ENCODE measurements at regions not wholly inside any gene's neighbourhood (a gene's known extent, or its start where the extent isn't known, plus 50 kb on each side); places are given as distances from the start of the nearest gene placed in this dataset.

DNA sequence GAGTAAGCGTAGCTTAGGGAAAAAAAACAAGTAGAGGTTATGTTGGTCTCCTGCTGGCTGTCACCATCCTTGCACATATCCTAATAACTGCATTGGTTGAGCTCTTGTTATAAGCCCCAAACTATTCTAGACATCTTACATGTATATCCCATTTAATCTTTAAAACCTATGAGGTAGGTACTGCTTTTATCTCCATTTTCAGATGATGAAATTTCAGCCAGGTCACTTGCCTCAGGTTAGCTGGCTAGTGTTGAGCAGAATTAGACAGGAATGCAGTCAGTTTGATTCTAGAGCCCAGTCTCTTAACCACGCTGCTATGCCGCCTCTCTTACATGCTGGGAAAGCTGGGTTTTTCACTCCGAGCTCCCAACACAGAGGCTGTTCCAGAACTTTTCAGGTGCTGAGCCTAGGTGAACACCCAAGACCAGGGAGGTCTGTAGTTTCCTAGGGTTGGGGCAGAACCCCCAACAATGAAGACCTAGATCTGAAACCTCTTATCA is 269.9 kb upstream of the RGS6 start:
- FAIRE-seq (no peak), DNase-seq (ENCODE audit: extremely low spot score, insufficient read length, low read depth) (no peak)

DNA sequence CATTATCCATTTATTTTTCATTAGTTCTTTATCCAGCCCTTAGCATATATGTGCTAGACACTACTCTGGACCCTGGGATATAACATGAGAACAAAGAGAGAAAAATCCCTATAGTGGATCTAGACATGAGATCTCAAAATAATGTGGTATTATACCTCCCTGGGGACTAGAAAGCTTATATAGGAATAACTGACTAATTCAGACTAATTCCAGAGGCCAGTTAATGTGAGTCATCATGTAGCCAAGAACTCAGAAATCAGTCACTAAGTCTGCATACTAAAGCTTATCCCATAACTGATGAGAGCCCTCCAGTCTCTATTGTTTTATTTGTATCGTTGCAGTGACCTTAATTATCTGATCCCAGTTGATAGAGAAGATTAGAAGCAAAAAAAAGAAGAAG is 267.1 kb upstream of the RGS6 start:
- DNase-seq (ENCODE audit: extremely low spot score, insufficient read length, low read depth), result no peak
- peak; percentile 41 for FAIRE-seq

DNA sequence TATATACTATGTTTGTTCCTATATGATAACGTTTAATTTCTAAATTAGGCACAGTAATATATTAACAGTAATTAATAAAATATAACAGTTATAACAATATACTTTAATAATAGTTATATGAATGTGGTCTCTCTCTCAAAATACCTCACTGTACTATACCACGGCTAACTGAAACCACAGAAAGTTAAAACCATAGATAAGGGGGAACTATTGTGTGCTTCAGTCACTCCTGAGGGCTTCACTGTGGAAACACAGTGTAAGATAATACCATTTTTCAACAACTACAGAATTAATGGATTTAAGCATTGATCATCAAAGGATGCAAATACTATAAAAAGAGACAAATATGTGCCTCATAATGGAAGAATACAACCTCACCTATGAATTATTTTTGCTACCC is 266.4 kb upstream of the RGS6 start:
- FAIRE-seq, result no peak
- DNase-seq (ENCODE audit: extremely low spot score, insufficient read length, low read depth), result no peak

DNA sequence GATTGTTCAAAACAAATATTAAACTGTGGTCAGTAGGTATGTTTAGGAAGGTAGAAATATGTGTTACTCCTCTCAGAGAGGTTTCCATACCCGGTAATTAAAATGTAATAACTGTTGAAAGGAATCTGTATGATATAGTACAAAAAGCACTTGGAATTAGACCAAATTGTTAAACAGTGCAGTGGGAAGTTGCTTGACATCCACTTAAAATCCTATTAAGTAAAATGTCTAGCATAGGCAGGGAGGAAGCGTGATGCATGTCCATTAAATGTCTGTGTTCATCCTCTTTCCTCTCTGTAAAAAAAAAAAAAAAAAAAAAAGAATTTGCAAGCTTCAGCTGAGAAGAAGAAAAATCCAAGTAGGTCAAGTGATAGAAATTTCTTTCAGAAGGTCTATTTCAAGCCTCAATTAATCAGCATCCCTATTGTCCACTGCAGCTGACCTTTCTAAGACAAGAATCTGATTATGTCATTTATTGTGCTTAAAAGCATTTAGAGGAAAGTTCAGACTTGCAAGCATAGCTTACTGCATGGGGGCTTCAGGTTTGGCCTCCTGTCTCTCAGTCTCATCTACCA is 265.6 kb upstream of the RGS6 start:
- FAIRE-seq, result no peak
- no peak for DNase-seq (ENCODE audit: extremely low spot score, insufficient read length, low read depth)

DNA sequence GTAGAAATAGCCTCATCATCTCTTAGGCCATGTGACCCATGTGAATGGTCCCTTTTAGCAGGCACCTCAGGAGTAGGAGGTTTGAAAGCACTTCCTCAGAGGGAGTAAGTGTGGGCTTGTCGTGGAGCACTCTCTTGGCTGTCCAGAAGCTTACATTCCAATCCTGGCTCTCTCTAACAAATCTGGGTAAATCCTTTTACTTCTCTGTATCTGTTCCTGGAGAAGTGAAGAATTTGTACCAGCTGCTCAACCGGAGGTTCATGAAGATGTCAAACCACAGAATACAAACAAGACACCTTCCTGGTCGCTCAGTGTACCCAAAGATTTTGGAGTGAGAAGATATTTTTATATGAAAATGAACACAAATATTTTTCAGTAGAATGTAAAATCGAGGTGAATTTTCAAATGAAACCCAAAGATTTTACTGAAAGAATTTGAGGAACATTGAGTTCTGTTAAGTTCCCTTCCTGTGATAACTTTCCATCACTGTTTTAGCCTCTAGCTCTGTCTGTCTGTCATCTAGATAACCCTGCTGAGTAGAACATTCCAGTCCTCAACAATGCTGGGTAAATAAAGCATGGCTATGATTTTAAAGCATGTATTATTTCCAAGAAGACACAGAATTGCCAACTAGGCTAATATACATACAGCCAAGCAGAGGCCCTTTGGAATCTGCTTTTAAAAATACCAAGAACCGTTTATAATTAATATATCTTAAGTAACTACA is 263.9 kb upstream of the RGS6 start:
- no peak for FAIRE-seq
- no peak for DNase-seq (ENCODE audit: extremely low spot score, insufficient read length, low read depth)

DNA sequence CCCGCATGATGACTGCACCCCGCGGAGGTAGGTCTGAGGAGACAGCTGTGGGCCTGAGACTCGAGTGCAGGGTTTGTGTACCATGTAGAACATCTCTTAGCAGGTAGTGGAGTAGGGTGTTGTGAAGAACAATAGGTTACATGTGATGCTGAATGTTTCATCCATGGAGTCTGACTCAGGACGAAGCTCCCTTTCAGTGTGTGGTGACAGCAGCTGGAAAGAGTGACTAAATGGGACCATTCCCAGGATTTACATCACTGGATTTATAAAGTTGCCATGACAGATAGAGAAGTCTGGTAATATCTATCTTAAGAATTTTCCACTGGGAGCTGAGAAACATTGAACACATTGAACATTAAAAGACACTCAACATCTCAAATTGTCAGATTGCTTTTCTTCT is 259.6 kb upstream of the RGS6 start:
- FAIRE-seq, result no peak
- no peak for DNase-seq (ENCODE audit: extremely low spot score, insufficient read length, low read depth)

DNA sequence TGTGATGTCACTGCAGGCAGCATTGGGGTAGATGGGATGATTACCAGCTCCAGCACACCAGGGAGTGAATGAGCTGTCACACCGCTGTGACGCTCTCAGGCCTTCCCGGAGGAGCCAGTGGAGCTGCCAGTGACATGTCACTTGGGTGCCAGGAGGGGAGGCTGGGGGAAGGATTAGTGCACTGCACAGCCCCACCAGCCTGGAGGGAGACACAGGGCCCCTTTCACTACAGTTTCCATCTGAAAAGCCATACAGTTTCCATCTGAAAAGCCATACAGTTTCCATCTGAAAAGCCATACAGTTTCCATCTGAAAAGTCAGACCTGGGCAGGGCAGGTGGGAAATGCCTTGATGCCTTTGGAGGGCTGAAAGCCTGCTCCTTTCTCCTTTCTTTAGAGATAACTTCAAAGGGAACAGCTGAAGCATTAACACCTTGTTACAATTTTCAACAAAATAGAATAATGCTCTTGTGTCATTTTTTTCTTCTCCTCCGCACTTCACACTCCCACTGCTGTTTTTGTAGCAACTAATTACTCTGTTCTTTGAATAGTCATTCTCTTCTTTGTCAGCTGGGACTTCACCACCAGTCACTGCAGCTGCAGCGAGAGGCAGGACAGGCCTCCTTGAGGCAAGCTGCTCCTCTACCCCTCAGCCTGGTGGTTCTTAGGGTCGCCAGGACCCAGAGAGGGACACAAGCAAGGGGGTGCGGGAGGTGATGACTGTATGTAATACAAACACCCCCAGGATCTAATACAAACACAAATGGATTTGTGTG is 256.9 kb upstream of the RGS6 start:
- DNase-seq (ENCODE audit: extremely low spot score, insufficient read length, low read depth), result no peak
- no peak for FAIRE-seq

DNA sequence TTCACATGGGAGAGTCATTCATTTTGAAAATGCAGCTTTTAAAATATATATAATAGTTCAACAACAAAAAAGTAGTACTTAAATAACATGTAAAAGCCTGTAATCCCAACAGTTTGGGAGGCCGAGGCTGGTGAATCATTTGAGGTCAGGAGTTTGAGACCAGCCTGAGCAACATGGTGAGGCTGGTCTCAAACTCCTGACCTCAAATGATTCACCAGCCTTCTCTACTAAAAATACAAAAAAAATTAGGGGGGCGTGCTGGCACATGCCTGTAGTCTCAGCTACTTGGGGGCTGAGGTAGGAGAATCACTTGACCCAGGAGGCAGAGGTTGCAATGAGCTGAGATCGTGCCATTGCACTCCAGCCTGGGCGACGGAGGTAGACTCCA is 256.3 kb upstream of the RGS6 start:
- FAIRE-seq, result no peak
- DNase-seq (ENCODE audit: extremely low spot score, insufficient read length, low read depth), result no peak

DNA sequence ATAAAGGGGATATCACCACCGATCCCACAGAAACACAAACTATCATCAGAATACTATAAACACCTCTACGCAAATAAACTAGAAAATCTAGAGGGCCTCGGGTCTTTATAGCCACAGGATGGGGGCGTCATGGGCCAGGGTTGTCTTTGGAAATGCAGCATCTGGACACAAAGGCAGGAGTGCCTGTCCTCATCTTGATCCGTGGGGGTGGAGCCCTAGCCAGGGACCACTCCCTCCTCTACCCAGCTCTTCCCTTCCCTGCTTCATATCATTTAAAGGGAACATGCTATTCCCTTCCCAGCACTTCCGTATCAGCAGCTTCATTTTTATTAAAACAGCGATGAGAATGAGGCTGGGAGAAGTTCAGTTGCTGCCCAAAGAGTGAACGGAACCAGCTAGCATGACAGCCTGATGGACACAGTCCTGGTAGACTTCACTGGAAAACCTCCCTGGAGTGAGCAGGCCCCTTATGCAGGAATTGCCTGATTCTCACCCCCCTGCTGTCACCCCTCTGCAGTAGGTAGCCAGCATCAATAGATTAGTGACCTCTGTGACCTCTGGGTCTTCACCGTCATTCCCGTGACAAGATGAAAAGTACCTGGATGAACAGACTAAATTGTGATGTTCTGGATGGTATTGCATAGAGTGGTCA is 251.4 kb upstream of the RGS6 start:
- FAIRE-seq (no peak), DNase-seq (ENCODE audit: extremely low spot score, insufficient read length, low read depth) (no peak)

DNA sequence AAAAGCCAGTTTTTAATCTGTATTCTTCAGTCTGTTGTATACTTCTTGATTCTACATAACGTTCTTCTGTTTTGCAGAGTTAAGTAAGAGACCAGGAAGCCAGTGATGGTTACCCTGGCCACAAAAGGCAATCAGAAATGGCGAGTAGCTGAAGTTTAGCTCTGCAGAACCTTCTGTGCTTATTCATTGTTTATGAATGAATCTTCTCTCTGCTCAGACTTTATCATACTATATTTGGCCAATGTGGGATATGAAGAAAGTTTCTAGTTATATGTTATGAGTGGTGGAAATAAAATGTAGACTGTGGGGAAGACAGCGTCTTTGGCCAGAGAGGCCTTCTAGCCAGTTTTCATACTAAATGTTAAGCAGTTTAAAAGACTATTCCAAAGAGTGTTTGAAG is 249.9 kb upstream of the RGS6 start:
- FAIRE-seq (no peak), DNase-seq (ENCODE audit: extremely low spot score, insufficient read length, low read depth) (no peak)

DNA sequence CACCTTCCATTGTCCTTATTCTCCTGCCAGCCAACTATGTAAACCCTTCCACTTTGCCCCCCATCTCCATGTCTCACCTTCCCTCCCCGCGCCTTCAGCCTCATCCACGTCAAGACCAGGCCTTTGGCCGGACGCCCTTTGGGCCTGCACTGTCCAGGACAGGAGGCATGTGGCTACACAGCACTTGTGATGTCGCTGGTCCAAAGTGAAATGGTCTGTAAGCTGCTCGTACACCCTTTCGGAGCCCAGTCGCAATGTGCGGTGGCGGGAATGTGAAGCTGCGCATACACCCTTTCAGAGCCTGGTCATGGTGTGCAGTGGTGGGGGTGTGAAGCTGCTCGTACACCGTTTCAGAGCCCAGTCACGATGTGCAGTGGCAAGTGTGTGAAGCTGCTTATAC is 247.9 kb upstream of the RGS6 start:
- FAIRE-seq (no peak), DNase-seq (ENCODE audit: extremely low spot score, insufficient read length, low read depth) (no peak)

DNA sequence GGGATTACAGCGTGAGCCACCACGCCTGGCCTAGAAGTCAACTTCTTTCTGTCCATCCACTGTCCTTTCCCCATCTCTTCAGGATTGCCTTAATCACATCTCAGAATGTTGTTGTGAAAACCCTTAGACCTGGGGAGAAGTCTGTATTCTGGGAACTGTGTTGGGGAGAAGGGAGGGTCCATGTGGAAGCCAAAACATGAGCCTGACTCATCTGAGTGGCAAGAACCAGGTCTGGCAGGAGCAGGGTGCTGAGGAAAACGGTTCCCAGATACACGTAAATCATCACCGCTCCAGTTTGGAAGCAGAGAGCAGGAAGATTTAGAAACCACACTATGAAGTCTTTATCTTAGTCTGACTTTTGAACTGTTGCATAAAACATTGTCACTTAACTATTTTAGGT is 245.6 kb upstream of the RGS6 start:
- no peak for FAIRE-seq
- DNase-seq (ENCODE audit: extremely low spot score, insufficient read length, low read depth), result no peak

DNA sequence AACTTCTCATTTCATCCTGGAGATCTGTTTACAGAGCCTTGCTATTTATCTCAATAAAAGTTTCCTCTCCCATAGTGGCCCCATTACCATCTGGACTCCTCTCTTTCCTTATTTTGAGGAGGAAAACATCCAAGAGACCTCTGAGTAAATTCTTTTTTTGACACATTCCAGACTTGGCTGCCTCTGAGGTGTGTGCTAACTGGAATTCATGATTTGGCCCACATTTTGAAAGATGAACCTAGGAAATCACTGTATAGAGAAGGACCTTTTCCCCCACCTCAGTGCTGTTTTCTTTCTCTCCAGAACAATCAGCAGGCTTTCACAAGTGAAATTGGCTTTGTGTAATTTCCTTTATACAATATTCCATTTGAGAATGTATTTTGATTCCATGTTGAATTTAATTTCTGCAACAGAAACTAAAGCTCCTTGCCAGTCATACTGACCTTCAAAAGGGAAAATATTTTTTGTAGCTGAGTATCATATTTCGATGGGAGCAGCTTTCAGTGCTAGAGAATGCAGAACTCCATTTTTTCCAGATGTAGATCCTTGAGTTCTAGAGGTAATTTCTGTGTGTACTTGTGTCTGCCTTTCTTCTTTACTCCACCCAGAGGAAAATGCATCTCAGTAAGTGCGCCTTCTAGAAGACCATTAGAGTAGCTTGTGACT is 244.9 kb upstream of the RGS6 start:
- no peak for FAIRE-seq

DNA sequence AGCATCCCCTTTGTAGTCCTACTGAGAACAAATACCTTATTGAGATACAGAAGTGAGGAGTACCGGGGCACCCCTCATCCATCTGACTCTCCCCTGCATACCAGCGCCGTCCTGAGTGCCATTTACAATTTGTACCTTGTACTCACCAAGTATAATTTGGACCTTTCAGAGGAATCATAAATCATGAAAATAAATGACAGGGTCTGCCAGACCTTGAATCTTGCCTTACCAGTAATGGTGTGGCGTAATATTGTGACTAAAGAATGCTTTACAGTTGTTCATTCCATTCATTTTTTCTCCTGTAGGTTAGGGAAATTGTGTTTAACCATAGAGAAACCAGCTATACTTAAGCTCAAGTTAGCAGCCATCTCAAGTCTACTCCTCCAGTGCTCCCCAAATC is 243.7 kb upstream of the RGS6 start:
- DNase-seq (ENCODE audit: extremely low spot score, insufficient read length, low read depth) (no peak), FAIRE-seq (no peak)

More for the DNA sequence above, 244.9 kb upstream of the RGS6 start:
- no peak for DNase-seq (ENCODE audit: extremely low spot score, insufficient read length, low read depth)

DNA sequence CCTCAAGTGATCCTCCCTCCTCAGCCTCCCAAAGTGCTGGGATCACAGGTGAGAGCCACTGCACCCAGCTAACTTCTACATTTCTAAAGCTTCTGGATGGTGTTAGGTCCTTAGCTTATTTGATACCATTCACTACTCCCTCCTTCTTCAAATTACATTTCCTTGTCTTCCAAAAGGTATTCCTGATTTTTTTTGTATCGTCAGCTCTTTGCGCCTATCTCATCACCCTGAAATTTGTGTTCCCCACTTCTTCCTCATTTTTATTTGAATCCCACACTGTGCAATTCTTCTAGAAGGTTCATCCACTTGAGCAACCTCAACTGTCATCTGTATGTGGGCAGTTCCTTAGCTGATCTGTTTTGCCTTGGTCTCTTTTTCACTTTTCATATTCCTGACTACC is 241.8 kb upstream of the RGS6 start:
- no peak for DNase-seq (ENCODE audit: extremely low spot score, insufficient read length, low read depth)
- no peak for FAIRE-seq

DNA sequence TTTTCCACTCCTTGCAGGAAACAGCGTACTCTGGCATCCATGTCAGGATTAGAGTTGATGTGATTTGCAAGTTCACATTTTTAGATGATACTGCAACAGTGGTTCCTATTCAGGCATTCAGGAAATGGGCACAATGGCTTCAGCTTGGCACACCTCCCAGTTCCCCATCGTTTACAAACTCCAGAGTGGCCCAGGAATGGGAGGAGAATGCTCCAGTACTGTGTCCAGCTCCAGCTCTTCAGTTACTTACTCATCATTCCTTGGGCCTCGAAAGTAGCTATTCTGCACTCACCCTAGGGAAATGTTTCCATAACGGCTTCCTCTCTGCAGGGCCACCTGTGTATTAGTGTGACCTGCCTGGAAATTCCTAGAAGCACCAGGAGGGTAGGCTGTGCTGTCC is 239.7 kb upstream of the RGS6 start:
- FAIRE-seq, result no peak
- DNase-seq (ENCODE audit: extremely low spot score, insufficient read length, low read depth), result no peak

DNA sequence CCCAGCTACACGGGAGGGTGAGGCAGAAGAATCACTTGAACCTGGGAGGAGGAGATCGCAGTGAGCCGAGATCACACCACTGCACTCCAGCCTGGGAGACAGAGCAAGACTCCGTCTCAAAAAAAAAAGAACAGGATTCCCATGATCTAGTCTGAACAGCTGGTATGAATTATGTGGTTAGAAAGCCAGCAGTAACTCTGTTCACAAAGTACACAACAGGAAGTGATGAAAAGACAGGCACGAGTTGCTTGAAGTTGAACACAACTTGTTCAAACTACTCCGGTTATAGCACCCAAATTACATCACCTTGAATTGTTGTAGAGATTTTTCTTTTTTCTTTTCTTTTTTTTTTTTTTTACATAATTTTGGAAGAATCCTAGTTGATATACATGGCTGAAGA is 238.8 kb upstream of the RGS6 start:
- FAIRE-seq, result no peak
- no peak for DNase-seq (ENCODE audit: extremely low spot score, insufficient read length, low read depth)

DNA sequence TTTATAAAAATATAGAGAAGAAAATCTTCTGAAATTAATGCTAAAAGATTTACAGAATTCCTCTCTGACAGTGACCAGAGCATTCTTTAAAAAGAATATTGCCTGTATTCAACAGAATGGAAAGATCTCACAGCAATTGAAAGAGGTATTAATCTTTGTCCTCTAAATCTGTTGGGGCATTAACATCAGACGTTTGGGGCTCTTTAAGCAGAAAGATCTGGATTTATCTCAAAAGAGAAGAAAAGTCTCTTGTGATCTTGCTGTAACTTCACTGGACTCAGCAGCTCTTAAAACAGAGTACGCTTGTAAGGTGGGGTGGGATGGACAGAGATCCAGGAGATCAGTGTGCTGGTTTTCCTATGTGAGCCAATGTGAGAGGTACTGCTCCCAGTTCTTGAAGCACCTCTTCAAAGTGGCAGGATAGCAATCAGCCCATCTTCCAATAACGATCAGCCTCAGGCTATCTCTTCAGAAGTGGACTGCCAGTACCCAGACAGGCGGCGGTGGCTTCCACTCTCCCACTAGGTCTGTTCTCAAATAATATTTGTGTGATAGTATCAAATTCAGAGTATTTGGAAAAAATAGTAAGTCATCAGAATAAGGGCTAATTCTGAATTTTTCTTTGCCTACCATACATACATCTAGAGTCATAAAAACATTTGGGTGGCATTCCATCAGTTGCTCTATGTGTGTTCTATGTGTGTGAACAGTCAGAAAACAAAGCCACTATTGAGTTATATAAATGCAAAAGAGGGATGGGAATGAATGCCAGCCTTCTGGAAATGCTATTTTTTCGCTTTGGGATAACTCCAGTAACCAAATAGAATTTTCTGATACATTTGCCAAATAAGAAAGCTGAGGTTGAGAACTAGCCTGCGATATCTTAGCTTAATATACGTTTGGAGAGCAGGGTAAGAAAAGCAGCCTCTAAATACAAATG is 237.4 kb upstream of the RGS6 start:
- no peak for DNase-seq (ENCODE audit: extremely low spot score, insufficient read length, low read depth)
- FAIRE-seq, result no peak

DNA sequence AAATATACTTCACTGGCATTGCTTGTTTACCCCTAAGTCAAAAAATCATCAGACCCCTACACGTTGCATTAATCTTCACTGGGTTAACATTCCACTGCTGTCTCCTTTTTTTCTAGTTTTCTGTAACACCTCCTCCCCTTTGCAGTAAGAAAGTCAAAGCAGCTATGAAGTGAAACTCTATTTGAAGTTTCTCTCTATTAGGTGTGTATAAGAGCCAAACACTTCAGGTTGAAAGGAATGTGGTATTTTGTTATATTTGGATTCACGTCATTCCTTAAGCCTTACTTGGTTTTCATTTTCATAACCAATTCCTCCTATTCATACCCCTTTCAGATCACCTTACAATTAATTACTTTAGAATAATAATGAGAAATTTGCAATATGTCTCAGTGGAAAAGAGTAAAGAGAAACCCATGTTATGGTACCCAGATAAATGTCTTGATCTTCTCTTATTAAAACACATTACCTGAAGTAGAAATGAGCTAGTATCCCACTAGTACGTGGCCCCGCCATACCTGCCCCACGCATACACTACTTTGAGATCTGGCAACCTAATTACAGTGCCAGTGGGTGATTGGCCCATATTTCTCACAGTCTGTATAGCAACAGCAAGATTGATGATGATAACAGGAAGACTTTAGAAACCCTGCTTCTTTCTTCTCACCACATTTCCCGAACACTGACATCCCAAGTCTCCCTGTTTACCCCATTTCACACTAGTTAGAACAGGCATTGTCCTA is 236.4 kb upstream of the RGS6 start:
- FAIRE-seq (no peak), DNase-seq (ENCODE audit: extremely low spot score, insufficient read length, low read depth) (no peak)
